ENCODE measurements at regions not wholly inside any gene's neighbourhood (a gene's known extent, or its start where the extent isn't known, plus 50 kb on each side); places are given as distances from the start of the nearest gene placed in this dataset.
"Not testable (repeated sequence)": the region's sequence is repeated elsewhere in the genome, so short reads cannot be mapped to it uniquely, and the experiment has no call there.

DNA sequence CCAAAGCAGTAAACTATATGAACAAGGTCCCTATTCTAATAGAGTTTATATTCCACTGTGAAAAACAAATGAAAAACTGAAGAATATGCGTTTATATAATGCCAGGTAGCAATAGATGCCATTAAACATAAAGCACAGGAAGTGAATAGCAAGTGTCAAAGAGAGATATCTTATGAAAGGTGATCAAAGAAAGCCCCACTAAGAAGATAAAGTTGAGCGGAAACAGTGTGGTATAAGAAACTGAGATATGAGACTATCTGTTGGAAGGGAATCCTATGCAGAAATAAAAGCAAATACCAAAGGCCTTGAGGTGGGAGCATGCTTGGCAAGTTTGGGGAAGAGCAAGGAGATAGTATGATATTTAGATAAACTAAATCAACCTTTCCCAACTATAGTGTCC is 123.1 kb upstream of the FAR2 start:
- Histone ChIP-seq H3K36me3 (ENCODE audit: control insufficient read depth in 2 of 2, extremely low read depth in 1 of 2, insufficient read depth in 2 of 2, low read length in 2 of 2) (no peaks in the 10 kb centered on the region), H3K4me2 (ENCODE audit: control insufficient read depth, extremely low read depth, insufficient read depth, low read depth, low read length) (no peak overlapping the region), H3K27ac (ENCODE audit: control insufficient read depth, insufficient read depth, low read length) (no peak overlapping the region), H4K20me1 (ENCODE audit: control insufficient read depth, extremely low read depth, insufficient read depth, low read length) (no peaks in the 10 kb centered on the region), H3K27me3 (ENCODE audit: control insufficient read depth, extremely low read depth, insufficient read depth, low read length) (no peaks in the 10 kb centered on the region), H3K9me3 (ENCODE audit: control insufficient read depth, low read depth, low read length) (no peaks in the 10 kb centered on the region), H3K9me1 (ENCODE audit: control insufficient read depth, extremely low read depth, insufficient read depth, low read length) (no peaks in the 10 kb centered on the region), H3K79me2 (ENCODE audit: control insufficient read depth, insufficient read depth, low read length) (no peaks in the 10 kb centered on the region), H3K9ac (ENCODE audit: control insufficient read depth, extremely low read depth, insufficient read depth, low read length) (no peak overlapping the region), H2AFZ (ENCODE audit: control insufficient read depth, low read length) (no peak overlapping the region), H3K4me1 (ENCODE audit: control insufficient read depth, extremely low read depth, insufficient read depth, low read length) (no peaks in the 10 kb centered on the region), H3K4me3 (ENCODE audit: control insufficient read depth in 2 of 3, extremely low read depth in 1 of 3, insufficient read depth in 2 of 3, low read depth in 1 of 3, low read length in 3 of 3) (no peak overlapping the region)
- no peak for FAIRE-seq
- no peak for TF ChIP-seq EZH2 (IDR thresholded peaks at IDR 0.05; ENCODE audit: low read length)
- TF ChIP-seq, protein P1, sequence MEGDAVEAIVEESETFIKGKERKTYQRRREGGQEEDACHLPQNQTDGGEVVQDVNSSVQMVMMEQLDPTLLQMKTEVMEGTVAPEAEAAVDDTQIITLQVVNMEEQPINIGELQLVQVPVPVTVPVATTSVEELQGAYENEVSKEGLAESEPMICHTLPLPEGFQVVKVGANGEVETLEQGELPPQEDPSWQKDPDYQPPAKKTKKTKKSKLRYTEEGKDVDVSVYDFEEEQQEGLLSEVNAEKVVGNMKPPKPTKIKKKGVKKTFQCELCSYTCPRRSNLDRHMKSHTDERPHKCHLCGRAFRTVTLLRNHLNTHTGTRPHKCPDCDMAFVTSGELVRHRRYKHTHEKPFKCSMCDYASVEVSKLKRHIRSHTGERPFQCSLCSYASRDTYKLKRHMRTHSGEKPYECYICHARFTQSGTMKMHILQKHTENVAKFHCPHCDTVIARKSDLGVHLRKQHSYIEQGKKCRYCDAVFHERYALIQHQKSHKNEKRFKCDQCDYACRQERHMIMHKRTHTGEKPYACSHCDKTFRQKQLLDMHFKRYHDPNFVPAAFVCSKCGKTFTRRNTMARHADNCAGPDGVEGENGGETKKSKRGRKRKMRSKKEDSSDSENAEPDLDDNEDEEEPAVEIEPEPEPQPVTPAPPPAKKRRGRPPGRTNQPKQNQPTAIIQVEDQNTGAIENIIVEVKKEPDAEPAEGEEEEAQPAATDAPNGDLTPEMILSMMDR (optimal IDR thresholded peaks at IDR 0.05 in 1 of 3, IDR thresholded peaks at IDR 0.05 in 1 of 3, conservative IDR thresholded peaks at IDR 0.05 in 1 of 3; ENCODE audit: extremely low read depth in 1 of 3, insufficient read depth in 2 of 3, low read length in 3 of 3): no peak
- dilution Hi-C loops (cut with MboI; ENCODE audit: extremely low pct_ligation_motif_present, low sequenced_read_pairs): no loop called here
- DNase-seq (ENCODE audit: low read depth, low spot score): no peak

DNA sequence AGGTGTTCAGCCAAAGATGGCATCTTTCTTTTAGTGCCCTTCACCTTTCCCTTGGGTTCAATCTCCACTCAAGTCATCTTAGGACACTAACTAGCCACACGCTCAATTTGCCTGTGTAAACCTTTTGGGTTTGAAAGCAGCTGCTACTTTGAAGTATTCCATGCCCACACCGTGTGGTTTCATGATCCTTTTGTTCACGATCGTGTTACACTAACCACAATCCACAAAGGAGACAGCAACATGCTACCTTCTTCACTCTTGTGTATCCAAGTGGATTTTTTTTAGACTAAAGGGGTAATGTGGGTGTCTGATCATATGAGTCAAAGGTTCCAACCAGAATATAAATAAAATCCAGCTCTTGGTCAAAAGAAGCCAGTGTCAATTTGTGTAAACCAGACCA is 122.7 kb upstream of the FAR2 start:
- dilution Hi-C loops (cut with MboI; ENCODE audit: extremely low pct_ligation_motif_present, low sequenced_read_pairs): no loop called here
- H3K36me3 ChIP-seq (ENCODE audit: control insufficient read depth in 2 of 2, extremely low read depth in 1 of 2, insufficient read depth in 2 of 2, low read length in 2 of 2): no peaks in the 10 kb centered on the region
- H3K9ac ChIP-seq (ENCODE audit: control insufficient read depth, extremely low read depth, insufficient read depth, low read length): no peak overlapping the region
- H3K9me3 ChIP-seq (ENCODE audit: control insufficient read depth, low read depth, low read length): no peaks in the 10 kb centered on the region
- no peaks in the 10 kb centered on the region for H3K4me1 ChIP-seq (ENCODE audit: control insufficient read depth, extremely low read depth, insufficient read depth, low read length)
- H3K4me2 ChIP-seq (ENCODE audit: control insufficient read depth, extremely low read depth, insufficient read depth, low read depth, low read length): no peak overlapping the region
- no peaks in the 10 kb centered on the region for H3K27me3 ChIP-seq (ENCODE audit: control insufficient read depth, extremely low read depth, insufficient read depth, low read length)
- TF ChIP-seq, protein P1 (optimal IDR thresholded peaks at IDR 0.05 in 1 of 3, IDR thresholded peaks at IDR 0.05 in 1 of 3, conservative IDR thresholded peaks at IDR 0.05 in 1 of 3; ENCODE audit: extremely low read depth in 1 of 3, insufficient read depth in 2 of 3, low read length in 3 of 3): no peak
- no peak for TF ChIP-seq EZH2 (IDR thresholded peaks at IDR 0.05; ENCODE audit: low read length)
- no peak overlapping the region for H2AFZ ChIP-seq (ENCODE audit: control insufficient read depth, low read length)
- no peaks in the 10 kb centered on the region for H3K9me1 ChIP-seq (ENCODE audit: control insufficient read depth, extremely low read depth, insufficient read depth, low read length)
- no peaks in the 10 kb centered on the region for H4K20me1 ChIP-seq (ENCODE audit: control insufficient read depth, extremely low read depth, insufficient read depth, low read length)
- no peak overlapping the region for H3K4me3 ChIP-seq (ENCODE audit: control insufficient read depth in 2 of 3, extremely low read depth in 1 of 3, insufficient read depth in 2 of 3, low read depth in 1 of 3, low read length in 3 of 3)
- H3K79me2 ChIP-seq (ENCODE audit: control insufficient read depth, insufficient read depth, low read length): no peaks in the 10 kb centered on the region
- no peak for DNase-seq (ENCODE audit: low read depth, low spot score)
- H3K27ac ChIP-seq (ENCODE audit: control insufficient read depth, insufficient read depth, low read length): no peak overlapping the region
- FAIRE-seq: no peak

DNA sequence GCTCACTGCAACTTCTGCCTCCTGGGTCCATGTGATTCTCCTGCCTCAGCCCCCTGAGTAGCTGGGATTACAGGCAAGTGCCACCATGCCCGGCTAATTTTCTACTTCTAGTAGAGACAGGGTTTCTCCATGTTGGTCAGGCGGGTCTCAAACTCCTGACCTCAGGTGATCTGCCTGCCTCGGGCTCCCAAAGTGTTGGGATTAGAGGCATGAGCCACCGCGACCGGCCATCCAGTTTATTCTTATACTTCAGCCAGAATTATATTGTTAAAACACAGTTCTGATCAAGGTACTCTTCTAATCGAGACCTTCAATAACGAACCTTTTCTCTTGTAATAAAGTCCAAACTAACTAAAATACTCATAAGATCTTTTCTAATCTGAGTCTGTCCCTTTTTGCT is 119.6 kb upstream of the FAR2 start:
- H4K20me1 ChIP-seq (ENCODE audit: control insufficient read depth, extremely low read depth, insufficient read depth, low read length); H3K4me3 ChIP-seq (ENCODE audit: control insufficient read depth in 2 of 3, extremely low read depth in 1 of 3, insufficient read depth in 2 of 3, low read depth in 1 of 3, low read length in 3 of 3); H3K36me3 ChIP-seq (ENCODE audit: control insufficient read depth in 2 of 2, extremely low read depth in 1 of 2, insufficient read depth in 2 of 2, low read length in 2 of 2); FAIRE-seq; H3K9ac ChIP-seq (ENCODE audit: control insufficient read depth, extremely low read depth, insufficient read depth, low read length); H3K9me3 ChIP-seq (ENCODE audit: control insufficient read depth, low read depth, low read length); dilution Hi-C loops (cut with MboI; ENCODE audit: extremely low pct_ligation_motif_present, low sequenced_read_pairs); DNase-seq (ENCODE audit: low read depth, low spot score); H3K9me1 ChIP-seq (ENCODE audit: control insufficient read depth, extremely low read depth, insufficient read depth, low read length); H3K27ac ChIP-seq (ENCODE audit: control insufficient read depth, insufficient read depth, low read length); H3K4me1 ChIP-seq (ENCODE audit: control insufficient read depth, extremely low read depth, insufficient read depth, low read length); H3K27me3 ChIP-seq (ENCODE audit: control insufficient read depth, extremely low read depth, insufficient read depth, low read length); H3K79me2 ChIP-seq (ENCODE audit: control insufficient read depth, insufficient read depth, low read length); H3K4me2 ChIP-seq (ENCODE audit: control insufficient read depth, extremely low read depth, insufficient read depth, low read depth, low read length); H2AFZ ChIP-seq (ENCODE audit: control insufficient read depth, low read length): not testable (repeated sequence)

Data from keratinocyte (primary cell).